ENCODE measurements at regions not wholly inside any gene's neighbourhood (a gene's known extent, or its start where the extent isn't known, plus 50 kb on each side); places are given as distances from the start of the nearest gene placed in this dataset.

- ChIA-PET POLR2A (interaction anchor here (0.7 kb wide), 1 partner anchor 75 kb away, joined by 3 read pairs; no protein-coding TSS in a partner anchor), CTCF (interaction anchor here (1.4 kb wide), 1 partner anchor 10 kb away, joined by 3 read pairs; no protein-coding TSS in a partner anchor)
- Histone ChIP-seq H3K9me3 (ENCODE audit: control extremely low read depth in 1 of 5, control insufficient read depth in 4 of 5, insufficient read depth in 2 of 5, low read depth in 1 of 5, low read length in 4 of 5) (peaks cover 0 to 12% (median 4%) of the 10 kb centered on the region in 5 experiments), H3K36me3 (ENCODE audit: control insufficient read depth in 4 of 4, insufficient read depth in 4 of 4, low read length in 3 of 4) (no peaks in the 10 kb centered on the region), H3K27me3 (replicated peaks in 2 of 5; ENCODE audit: control insufficient read depth in 4 of 5, insufficient read depth in 5 of 5, low read length in 4 of 5) (no peaks in the 10 kb centered on the region), H3K4me1 (ENCODE audit: control extremely low read depth in 1 of 4, control insufficient read depth in 4 of 4, insufficient read depth in 4 of 4, low read length in 3 of 4) (peaks cover 0 to 20% (median 8%) of the 10 kb centered on the region in 4 experiments), H3K4me3 (ENCODE audit: control insufficient read depth in 1 of 7, extremely low read depth in 1 of 7, insufficient read depth in 4 of 7, low read depth in 2 of 7, low read length in 6 of 7) (peak overlapping the region in 2 of 7 experiments; percentile 38 to 52), H3K27ac (ENCODE audit: insufficient read depth in 1 of 2, low read depth in 1 of 2, low read length in 2 of 2, poor library complexity in 1 of 2, severe bottlenecking in 2 of 2) (no peak overlapping the region)
- WGBS (ENCODE audit: insufficient coverage): 10% methylated on average over 5 of the region's 5 CpGs
- peak in 2 of 3 donors; percentile 25 to 27 for DNase-seq
Measured at GRCh38 chr12:94777936-94778335, 127.6 kb upstream of the TMCC3 start.

GRCh38 chr12:94775710-94776109 is 125.4 kb upstream of the TMCC3 start:
- no peak overlapping the region for H3K27ac ChIP-seq (ENCODE audit: insufficient read depth in 1 of 2, low read depth in 1 of 2, low read length in 2 of 2, poor library complexity in 1 of 2, severe bottlenecking in 2 of 2)
- WGBS (ENCODE audit: insufficient coverage): 90% methylated on average over 1 of the region's 7 CpGs
- CTCF ChIA-PET: interaction anchor here (1.2 to 1.5 kb wide), 3 partner anchors 13 to 595 kb away, joined by 3 read pairs; no protein-coding TSS in a partner anchor
- H3K4me1 ChIP-seq (ENCODE audit: control extremely low read depth in 1 of 4, control insufficient read depth in 4 of 4, insufficient read depth in 4 of 4, low read length in 3 of 4): peaks cover 0 to 20% (median 8%) of the 10 kb centered on the region in 4 experiments
- DNase-seq: no peak
- POLR2A ChIA-PET: no interaction called here
- no peak overlapping the region for H3K4me3 ChIP-seq (ENCODE audit: control insufficient read depth in 1 of 7, extremely low read depth in 1 of 7, insufficient read depth in 4 of 7, low read depth in 2 of 7, low read length in 6 of 7)
- peaks cover 0 to 8% (median 4%) of the 10 kb centered on the region in 5 experiments for H3K9me3 ChIP-seq (ENCODE audit: control extremely low read depth in 1 of 5, control insufficient read depth in 4 of 5, insufficient read depth in 2 of 5, low read depth in 1 of 5, low read length in 4 of 5)
- no peaks in the 10 kb centered on the region for H3K27me3 ChIP-seq (replicated peaks in 2 of 5; ENCODE audit: control insufficient read depth in 4 of 5, insufficient read depth in 5 of 5, low read length in 4 of 5)
- H3K36me3 ChIP-seq (ENCODE audit: control insufficient read depth in 4 of 4, insufficient read depth in 4 of 4, low read length in 3 of 4): no peaks in the 10 kb centered on the region

DNA sequence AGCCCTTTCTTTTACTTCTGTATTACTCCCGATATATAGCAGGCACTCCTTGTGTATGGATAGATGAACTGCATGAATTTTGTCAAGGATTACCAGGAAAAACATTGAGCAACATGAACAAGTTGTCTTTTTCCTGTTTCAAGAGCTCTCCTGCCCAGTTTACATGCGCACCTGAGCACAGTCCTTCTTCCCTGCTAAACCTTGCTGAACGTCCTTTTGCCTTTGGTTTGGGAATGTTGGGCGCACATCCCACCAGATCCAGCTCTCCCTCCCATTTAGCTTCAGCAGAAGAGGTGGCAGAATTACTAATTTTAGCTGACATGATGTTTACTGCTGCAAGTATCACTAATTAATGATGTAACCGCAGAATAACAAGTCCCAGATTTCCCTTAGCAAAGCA is 121.4 kb upstream of the TMCC3 start:
- Histone ChIP-seq H3K27ac (ENCODE audit: insufficient read depth in 1 of 2, low read depth in 1 of 2, low read length in 2 of 2, poor library complexity in 1 of 2, severe bottlenecking in 2 of 2) (no peak overlapping the region), H3K27me3 (replicated peaks in 2 of 5; ENCODE audit: control insufficient read depth in 4 of 5, insufficient read depth in 5 of 5, low read length in 4 of 5) (no peaks in the 10 kb centered on the region), H3K4me1 (ENCODE audit: control extremely low read depth in 1 of 4, control insufficient read depth in 4 of 4, insufficient read depth in 4 of 4, low read length in 3 of 4) (peaks cover 13 to 33% (median 23%) of the 10 kb centered on the region in 4 experiments), H3K9me3 (ENCODE audit: control extremely low read depth in 1 of 5, control insufficient read depth in 4 of 5, insufficient read depth in 2 of 5, low read depth in 1 of 5, low read length in 4 of 5) (peaks cover 0 to 8% (median 4%) of the 10 kb centered on the region in 5 experiments), H3K36me3 (ENCODE audit: control insufficient read depth in 4 of 4, insufficient read depth in 4 of 4, low read length in 3 of 4) (no peaks in the 10 kb centered on the region), H3K4me3 (ENCODE audit: control insufficient read depth in 1 of 7, extremely low read depth in 1 of 7, insufficient read depth in 4 of 7, low read depth in 2 of 7, low read length in 6 of 7) (no peak overlapping the region)
- DNase-seq: no peak
- 100% methylated on average over 2 of the region's 5 CpGs for WGBS (ENCODE audit: insufficient coverage)
- POLR2A ChIA-PET: no interaction called here
- CTCF ChIA-PET: interaction anchor here (1.0 kb wide), 1 partner anchor 168 kb away, joined by 3 read pairs; no protein-coding TSS in a partner anchor

GRCh38 chr12:94771199-94771598 is 120.8 kb upstream of the TMCC3 start:
- no peak overlapping the region for H3K4me3 ChIP-seq (ENCODE audit: control insufficient read depth in 1 of 7, extremely low read depth in 1 of 7, insufficient read depth in 4 of 7, low read depth in 2 of 7, low read length in 6 of 7)
- no peak overlapping the region for H3K27ac ChIP-seq (ENCODE audit: insufficient read depth in 1 of 2, low read depth in 1 of 2, low read length in 2 of 2, poor library complexity in 1 of 2, severe bottlenecking in 2 of 2)
- no peaks in the 10 kb centered on the region for H3K27me3 ChIP-seq (replicated peaks in 2 of 5; ENCODE audit: control insufficient read depth in 4 of 5, insufficient read depth in 5 of 5, low read length in 4 of 5)
- peaks cover 0 to 8% (median 4%) of the 10 kb centered on the region in 5 experiments for H3K9me3 ChIP-seq (ENCODE audit: control extremely low read depth in 1 of 5, control insufficient read depth in 4 of 5, insufficient read depth in 2 of 5, low read depth in 1 of 5, low read length in 4 of 5)
- DNase-seq: no peak
- 100% methylated on average over 2 of the region's 4 CpGs for WGBS (ENCODE audit: insufficient coverage)
- ChIA-PET POLR2A (interaction anchor here (0.6 kb wide), 1 partner anchor 70 kb away, joined by 4 read pairs; no protein-coding TSS in a partner anchor), CTCF (interaction anchor here (1.0 kb wide), 1 partner anchor 167 kb away, joined by 3 read pairs; no protein-coding TSS in a partner anchor)
- H3K36me3 ChIP-seq (ENCODE audit: control insufficient read depth in 4 of 4, insufficient read depth in 4 of 4, low read length in 3 of 4): no peaks in the 10 kb centered on the region
- H3K4me1 ChIP-seq (ENCODE audit: control extremely low read depth in 1 of 4, control insufficient read depth in 4 of 4, insufficient read depth in 4 of 4, low read length in 3 of 4): peaks cover 13 to 33% (median 23%) of the 10 kb centered on the region in 4 experiments

- H3K27me3 ChIP-seq (replicated peaks in 2 of 5; ENCODE audit: control insufficient read depth in 4 of 5, insufficient read depth in 5 of 5, low read length in 4 of 5): no peaks in the 10 kb centered on the region
- WGBS (ENCODE audit: insufficient coverage): 100% methylated on average over 5 of the region's 6 CpGs
- POLR2A ChIA-PET: interaction anchor here (0.6 kb wide), 1 partner anchor 69 kb away, joined by 4 read pairs; no protein-coding TSS in a partner anchor
- H3K4me3 ChIP-seq (ENCODE audit: control insufficient read depth in 1 of 7, extremely low read depth in 1 of 7, insufficient read depth in 4 of 7, low read depth in 2 of 7, low read length in 6 of 7): no peak overlapping the region
- CTCF ChIA-PET: no interaction called here
- no peak overlapping the region for H3K27ac ChIP-seq (ENCODE audit: insufficient read depth in 1 of 2, low read depth in 1 of 2, low read length in 2 of 2, poor library complexity in 1 of 2, severe bottlenecking in 2 of 2)
- H3K36me3 ChIP-seq (ENCODE audit: control insufficient read depth in 4 of 4, insufficient read depth in 4 of 4, low read length in 3 of 4): no peaks in the 10 kb centered on the region
- peaks cover 0 to 8% (median 4%) of the 10 kb centered on the region in 5 experiments for H3K9me3 ChIP-seq (ENCODE audit: control extremely low read depth in 1 of 5, control insufficient read depth in 4 of 5, insufficient read depth in 2 of 5, low read depth in 1 of 5, low read length in 4 of 5)
- peaks cover 13 to 32% (median 23%) of the 10 kb centered on the region in 4 experiments for H3K4me1 ChIP-seq (ENCODE audit: control extremely low read depth in 1 of 4, control insufficient read depth in 4 of 4, insufficient read depth in 4 of 4, low read length in 3 of 4)
- no peak for DNase-seq
Measured at GRCh38 chr12:94770791-94771190, 120.4 kb upstream of the TMCC3 start.

DNA sequence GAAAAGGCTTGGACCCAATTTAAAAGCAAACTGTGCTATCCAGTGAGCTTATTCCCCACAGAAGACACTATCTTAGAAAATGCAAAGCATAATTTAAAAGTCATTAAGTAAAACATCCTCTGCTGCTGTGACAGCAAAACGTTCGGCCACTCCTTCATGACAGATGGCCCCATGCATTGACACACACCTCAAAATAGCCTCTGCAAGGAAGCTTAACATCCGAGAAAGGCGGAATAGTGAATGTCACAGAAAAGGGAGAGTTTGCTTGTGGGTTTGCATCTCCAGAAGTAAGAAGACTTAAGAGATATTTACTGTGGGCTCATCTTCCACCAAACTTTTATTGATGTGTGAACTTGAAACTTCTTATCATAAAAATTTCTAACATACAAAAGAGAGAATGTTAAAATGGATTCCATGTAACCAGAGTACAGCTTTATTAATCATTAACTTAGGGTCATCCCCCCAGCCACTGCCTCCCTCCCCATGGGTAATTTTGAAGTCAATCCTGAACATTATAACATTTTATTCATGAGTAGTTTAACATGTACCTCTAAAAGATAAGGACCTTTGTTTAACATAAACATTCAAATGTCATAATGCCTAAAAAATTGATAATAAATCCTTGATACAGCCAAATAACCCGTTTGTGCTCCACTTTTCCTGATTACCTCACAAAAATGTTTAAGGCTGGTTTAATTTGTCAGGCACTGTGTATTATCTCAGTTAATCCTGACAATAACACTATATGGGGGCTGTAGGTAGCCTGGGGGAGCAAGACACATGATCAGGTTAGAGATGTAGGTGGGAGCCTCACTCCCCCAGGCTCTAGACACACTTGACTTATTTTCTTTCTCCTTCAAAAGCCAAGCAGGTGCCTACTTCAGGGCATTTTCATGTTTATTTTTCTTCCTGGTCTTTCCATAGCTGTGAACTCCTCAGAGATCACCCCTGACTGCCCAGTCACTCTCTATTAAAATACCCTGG is 119.7 kb upstream of the TMCC3 start:
- DNase-seq: no peak
- ChIA-PET POLR2A (interaction anchor here (0.6 to 1.7 kb wide), 2 partner anchors 23 to 68 kb away, joined by 3 to 4 read pairs; no protein-coding TSS in a partner anchor), CTCF (interaction anchor here (1.5 kb wide), 2 partner anchors 14 to 16 kb away, joined by 3 to 4 read pairs; no protein-coding TSS in a partner anchor)
- H3K9me3 ChIP-seq (ENCODE audit: control extremely low read depth in 1 of 5, control insufficient read depth in 4 of 5, insufficient read depth in 2 of 5, low read depth in 1 of 5, low read length in 4 of 5): peaks cover 0 to 8% (median 4%) of the 10 kb centered on the region in 5 experiments
- peaks cover 13 to 32% (median 23%) of the 10 kb centered on the region in 4 experiments for H3K4me1 ChIP-seq (ENCODE audit: control extremely low read depth in 1 of 4, control insufficient read depth in 4 of 4, insufficient read depth in 4 of 4, low read length in 3 of 4)
- no peaks in the 10 kb centered on the region for H3K36me3 ChIP-seq (ENCODE audit: control insufficient read depth in 4 of 4, insufficient read depth in 4 of 4, low read length in 3 of 4)
- peak overlapping the region in 1 of 2 experiments; percentile 8 for H3K27ac ChIP-seq (ENCODE audit: insufficient read depth in 1 of 2, low read depth in 1 of 2, low read length in 2 of 2, poor library complexity in 1 of 2, severe bottlenecking in 2 of 2)
- peak overlapping the region in 2 of 7 experiments; percentile 68 to 71 for H3K4me3 ChIP-seq (ENCODE audit: control insufficient read depth in 1 of 7, extremely low read depth in 1 of 7, insufficient read depth in 4 of 7, low read depth in 2 of 7, low read length in 6 of 7)
- no CpG with 5 or more reads among the region's 5 CpGs for WGBS (ENCODE audit: insufficient coverage)
- no peaks in the 10 kb centered on the region for H3K27me3 ChIP-seq (replicated peaks in 2 of 5; ENCODE audit: control insufficient read depth in 4 of 5, insufficient read depth in 5 of 5, low read length in 4 of 5)
